ENCODE measurements at regions not wholly inside any gene's neighbourhood (a gene's known extent, or its start where the extent isn't known, plus 50 kb on each side); places are given as distances from the start of the nearest gene placed in this dataset.

GRCh38 chr5:108619815-108620214, 127.9 kb upstream of the FER start:
- TF ChIP-seq POLR2A (IDR thresholded peaks at IDR 0.05): no peak
- TF ChIP-seq CTCF (IDR thresholded peaks at IDR 0.05): no peak
